Hepatic stellate cell (primary cell): ENCODE measurements at regions not wholly inside any gene's neighbourhood (a gene's known extent, or its start where the extent isn't known, plus 50 kb on each side); places are given as distances from the start of the nearest gene placed in this dataset.

Source experiments
- DNase-seq: peaks from one replicate; pipeline ENCODE4 v3.0.0; 2011; ENCODE audit warnings: low spot score

DNA sequence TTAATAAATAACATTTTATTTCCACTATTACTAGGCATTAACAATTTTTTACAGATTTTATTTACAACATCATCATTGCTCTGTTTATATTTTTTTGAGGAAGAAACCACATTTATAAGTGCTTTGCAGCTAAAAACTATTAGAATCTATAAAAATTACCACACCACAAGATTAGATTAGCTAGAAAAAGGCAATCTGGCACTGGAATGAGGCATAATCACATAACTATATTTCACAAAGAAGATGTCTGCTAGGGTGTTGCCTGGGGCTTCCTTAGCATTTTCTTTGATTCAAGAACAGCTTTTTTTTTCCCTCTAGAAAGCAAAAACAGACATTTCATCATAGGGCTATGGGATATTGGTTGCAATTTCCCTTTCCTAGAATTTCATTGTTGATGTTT is 2169.2 kb downstream of the MRPL39 start:
- no peak for DNase-seq

DNA sequence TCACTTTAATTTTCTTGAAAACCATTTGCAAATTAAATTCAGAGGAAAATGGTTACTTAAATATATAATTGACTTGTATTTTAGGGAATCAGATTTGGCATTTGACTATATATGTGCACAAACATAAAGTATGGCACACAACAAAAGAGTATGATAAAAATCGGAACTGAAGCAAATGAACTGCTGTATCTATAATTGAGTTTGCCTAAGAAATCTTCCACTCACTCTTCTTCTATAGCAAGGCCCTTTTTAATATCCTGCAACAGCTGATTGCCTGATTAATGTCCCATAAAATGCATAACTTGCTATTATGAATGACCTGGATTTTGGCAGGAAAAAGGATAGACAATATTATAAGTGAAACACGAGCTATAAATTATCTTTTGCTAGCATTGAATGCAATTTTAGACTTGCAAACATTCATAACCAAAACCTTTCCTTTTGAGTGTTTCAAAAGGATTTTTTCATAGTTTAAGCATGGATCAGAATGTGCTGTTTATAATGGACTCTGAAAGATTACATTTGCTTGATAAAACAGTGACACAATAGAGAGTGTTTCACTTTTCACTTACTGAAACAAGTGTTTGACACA is 2204.3 kb downstream of the MRPL39 start:
- DNase-seq: no peak

DNA sequence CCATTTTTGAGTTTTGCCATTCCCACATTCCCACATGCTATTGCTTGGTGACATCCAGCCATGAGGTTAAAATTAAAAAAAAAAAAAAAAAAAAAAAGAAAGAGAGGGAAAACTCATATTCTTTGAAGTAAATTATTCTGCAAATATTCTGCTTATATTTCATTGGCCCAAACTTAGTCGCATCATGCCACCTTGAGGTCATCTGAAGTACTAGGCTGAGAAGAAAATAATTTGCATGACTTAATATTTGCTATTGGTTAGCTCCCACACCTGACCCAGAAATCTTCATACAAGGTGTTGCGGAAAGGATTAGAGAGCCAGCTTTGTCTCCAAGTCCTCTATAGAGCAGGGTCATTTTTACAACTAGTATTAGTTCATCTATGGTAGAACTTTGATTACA is 2206.0 kb downstream of the MRPL39 start:
- no peak for DNase-seq

DNA sequence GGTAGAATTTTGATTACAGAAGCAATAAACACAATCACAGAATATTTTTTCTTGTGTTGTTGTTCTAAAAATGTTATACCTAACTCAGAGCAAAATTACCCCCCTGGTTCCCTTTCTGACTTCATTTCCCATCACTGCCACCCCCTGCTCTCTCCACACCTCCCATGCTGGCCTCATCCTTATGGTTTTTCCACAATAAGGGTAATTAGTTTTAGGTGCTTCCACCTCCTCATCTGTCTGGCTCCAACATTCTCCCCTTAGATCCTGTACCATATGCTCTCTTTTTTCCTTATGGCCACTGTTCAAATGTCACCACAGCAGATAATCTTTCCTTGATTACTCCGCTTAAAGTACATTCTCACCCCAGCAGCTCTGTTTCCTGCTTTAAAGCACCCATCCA is 2208.6 kb downstream of the MRPL39 start:
- DNase-seq: no peak

DNA sequence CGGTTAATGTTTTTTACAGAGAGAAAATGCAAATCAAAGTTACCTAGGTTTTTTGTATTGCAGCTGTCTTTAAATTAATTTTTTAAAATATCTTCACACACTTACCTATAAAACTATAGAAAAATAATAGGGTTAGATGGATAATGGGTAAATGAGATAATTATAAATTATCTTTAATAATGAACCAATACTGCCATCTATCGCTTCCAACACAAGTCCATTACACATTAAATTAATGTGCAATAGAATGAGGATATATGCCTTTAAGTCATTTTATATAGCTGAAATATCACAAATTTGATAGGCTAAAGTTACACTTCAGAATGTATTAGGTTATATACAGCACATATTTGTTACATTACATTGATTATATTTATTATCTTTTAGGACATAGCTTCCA is 2212.8 kb downstream of the MRPL39 start:
- DNase-seq: no peak

DNA sequence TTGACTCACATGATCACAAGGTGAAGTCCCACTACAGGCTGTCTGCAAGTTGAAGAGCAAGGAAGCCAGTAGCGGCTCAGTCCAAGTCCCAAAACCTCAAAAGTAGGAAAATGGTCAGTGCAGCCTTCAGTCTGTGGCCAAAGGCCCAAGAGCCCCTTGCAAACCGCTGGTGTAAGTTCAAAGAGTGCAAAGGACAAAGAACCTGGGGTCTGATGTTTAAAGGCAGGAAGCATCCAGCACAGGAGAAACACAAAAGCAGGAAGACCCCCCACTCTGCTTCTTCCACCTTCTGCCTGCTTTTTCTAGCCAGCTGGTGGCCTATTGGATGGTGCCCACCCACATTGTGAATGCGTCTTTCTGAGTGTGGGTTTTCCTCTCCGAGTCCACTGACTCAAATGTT is 2222.6 kb downstream of the MRPL39 start:
- no peak for DNase-seq

DNA sequence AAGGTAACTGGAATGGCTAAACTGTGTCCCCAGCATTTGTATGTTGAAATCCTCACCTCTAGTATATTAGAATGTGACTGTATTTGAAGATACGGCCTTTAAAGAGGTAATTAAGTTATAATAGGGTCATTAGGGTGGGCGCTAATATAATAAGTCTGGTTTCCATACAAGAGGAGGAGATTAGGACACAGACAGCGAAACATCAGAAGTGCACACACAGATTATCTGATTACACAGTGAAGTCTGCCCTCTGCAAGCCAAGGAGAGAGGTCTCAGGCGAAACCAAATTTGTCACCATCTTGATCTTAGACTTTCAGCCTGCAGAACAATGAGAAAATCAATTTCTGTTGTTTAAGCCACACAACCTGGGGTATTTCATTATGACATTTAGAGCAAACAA is 2233.1 kb downstream of the MRPL39 start:
- no peak for DNase-seq

DNA sequence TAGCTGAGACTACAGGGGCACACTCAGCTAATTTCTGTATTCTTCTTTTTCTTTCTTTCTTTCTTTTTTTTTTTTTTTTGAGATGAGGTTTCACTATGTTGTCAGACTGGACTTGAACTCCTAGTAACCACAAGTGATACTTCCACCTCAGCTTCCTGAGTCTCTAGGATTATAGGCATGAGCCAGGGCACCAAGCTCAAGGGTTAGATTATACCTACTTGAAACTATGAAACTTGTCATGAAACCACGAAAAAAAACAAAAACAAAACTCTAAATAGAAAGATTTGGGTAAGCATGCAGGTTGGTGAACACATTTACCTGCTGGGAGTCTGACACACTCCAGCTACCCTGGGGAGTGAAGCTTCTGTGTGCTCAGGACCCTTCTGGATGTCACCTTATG is 2250.4 kb downstream of the MRPL39 start:
- no peak for DNase-seq

DNA sequence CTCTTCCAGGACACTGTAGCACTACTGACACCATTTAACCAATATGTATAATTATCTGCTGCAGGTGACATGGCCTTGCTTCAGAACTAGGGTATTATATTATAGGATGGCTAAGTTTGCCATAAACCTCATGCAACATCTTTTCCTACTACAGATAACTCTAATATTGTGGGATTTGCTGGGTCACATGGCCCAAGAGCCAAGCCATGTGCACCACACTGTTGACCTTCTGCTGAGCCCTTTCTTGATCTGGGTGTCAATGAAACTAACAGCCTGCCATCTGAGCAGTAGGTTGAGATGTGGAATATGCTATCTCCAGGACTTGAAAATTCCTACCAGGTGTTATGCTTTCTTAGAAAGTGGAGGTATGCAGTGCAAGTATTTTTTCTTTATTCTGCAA is 2291.1 kb downstream of the MRPL39 start:
- no peak for DNase-seq

DNA sequence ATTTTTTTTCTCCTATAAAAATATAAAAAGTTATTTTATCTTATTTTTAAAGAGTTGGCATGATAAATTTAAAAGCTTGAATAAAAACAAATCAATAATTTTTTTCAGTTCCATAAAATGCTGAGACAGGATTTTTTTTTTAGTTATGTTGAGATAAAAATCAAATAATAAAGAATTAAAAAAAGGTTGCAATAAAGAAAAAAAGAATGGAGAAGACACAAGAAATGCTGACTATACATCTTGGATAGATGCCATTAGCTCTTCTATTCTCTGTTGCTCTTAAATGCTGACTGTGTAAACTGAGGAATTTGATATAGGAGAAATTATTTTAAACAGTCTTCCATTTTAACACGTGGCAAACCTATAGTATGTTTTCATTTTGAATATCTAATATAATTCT is 2298.5 kb downstream of the MRPL39 start:
- DNase-seq: no peak

DNA sequence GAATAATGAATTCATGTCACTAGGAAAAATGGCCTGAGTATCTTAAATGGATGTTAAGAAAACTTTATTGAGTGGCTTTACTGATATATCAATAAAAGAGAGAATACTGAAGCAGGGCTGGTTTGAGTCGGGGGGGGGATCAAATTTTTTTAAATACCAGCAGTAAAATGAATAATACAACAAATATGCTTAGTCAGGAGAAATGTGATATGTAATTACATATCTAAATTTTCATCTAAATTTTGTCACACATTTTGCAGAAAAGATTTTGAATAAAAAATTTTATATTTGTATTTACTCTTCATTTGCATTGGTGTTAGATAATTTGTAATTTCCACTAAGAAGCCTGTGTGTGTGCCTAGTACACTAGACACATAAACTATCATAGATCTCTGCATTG is 2300.2 kb downstream of the MRPL39 start:
- no peak for DNase-seq

DNA sequence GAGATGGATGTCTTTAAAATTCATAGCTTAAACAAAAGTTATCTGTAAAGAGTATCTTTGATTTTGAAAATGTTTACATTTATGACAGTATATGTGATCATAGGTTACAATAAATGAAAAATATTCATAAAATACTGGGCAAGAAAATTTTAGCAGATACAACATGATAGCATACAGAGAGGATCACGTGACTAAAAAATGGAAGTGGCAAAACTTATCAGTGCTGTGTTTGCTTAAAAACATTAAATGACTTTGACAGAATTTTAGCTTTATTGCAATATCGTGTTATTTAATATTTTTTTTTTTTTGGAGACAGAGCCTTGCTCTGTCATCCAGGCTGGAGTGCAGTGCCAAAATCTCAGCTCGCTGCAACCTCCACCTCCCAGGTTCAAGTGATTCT is 2294.1 kb downstream of the NCAM2 start:
- no peak for DNase-seq

DNA sequence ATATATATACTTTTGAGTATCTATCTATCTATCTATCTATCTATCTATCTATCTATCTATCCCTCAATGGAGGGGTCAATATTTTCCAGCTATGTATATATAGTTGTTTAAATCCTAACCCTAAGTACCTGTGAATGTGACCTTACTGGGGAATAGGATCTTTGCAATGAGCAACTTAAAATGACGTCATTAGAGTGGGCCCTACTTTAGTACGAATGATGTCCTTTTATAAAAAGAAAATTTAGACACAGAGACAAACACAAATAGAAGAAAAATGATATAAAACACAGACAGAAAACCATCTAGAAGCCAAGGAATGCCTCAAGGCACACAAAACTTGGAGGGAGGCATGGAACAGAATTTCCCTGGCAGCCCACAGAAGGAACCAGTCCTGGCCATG is 2283.7 kb downstream of the NCAM2 start:
- no peak for DNase-seq

DNA sequence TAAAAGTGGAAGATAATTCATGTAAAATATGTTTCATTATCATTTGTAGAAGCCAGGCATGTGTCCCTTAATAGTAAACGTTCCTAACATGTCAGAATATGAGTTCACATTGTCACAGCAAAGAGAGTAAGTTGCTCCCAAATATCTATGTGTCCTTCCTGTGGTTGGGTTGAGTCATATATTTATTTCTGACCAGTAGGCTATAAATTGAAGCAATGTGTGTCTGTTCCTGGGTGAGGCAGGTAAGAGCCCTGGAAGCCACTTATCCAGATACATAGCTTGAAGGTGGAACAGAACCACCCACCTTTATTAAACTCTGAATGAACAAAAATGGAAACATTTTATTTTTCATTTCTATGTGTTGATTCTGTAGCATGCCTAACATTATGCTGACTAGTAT is 2251.6 kb downstream of the NCAM2 start:
- no peak for DNase-seq

DNA sequence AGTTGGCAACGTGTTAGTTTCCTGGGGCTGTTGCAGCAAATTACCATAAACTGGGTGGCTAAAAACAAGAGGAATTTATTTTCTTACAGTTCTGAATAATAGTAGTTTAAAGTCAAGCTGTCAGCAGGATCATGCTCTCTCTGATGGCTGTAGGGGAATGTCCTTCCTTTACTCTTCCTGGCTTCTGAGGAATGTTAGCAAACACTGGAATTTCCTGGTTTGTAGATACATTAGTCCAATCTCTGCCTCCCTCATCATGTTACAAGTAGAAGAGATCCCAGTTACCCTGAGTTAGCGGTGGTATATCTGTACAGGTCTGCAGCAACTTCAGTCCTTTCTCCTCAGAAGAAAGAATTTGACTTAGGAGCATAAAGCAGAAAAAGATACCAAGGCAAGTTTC is 2249.1 kb downstream of the NCAM2 start:
- DNase-seq: no peak

DNA sequence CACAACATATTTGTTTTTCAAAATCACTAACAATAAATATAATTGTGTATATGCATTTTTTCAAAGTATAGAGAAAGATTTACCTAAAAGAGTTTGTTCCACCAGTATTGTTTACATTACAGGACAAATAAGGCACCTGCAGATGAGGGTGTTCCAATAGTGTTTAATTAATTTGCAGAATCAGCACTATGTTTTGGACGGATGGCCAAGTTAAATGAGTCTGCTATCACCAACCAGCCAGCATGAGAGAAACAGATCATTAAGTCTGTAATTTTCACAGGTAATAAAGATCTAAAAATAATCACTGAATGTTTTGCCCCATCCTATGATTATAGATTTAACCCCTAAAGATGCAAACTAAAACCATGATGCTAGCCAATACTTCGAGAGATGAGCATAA is 2247.0 kb downstream of the NCAM2 start:
- DNase-seq: no peak

DNA sequence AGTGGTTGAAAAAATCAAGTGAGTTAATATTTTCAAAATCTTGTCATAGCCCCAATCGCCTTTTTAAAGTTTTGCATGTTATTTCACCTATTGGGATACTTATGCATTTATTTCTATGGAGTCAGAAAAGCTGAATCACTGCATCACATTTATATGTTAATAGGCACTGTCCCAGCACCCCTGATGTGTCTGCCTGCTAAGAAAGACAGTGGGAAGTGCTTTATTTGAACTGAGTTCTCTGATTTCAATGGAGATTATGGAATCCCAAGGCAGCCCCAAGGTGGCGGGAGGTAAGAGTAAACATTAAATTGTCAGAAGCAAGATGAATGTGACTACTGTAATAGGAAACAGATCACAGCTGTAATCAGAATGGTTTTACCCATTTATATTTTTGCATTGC is 2225.7 kb downstream of the NCAM2 start:
- no peak for DNase-seq

DNA sequence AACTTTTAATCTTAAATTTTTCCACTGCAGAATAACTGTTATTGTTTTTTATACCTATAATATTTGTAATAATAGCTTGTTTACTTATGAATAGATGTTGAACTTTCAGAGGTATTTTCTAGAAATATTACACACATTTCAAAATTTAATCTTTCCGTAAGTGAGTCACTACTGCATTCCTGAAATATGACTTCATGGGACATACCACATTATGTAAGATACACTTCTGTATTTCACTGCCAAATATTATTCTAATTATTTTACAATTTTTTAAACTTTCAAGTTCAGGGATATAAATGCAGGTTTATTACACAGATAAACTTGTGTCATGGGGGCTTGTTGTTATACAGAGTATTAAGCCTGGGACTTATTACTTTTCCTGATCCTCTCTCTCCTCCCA is 2220.5 kb downstream of the NCAM2 start:
- DNase-seq: no peak

DNA sequence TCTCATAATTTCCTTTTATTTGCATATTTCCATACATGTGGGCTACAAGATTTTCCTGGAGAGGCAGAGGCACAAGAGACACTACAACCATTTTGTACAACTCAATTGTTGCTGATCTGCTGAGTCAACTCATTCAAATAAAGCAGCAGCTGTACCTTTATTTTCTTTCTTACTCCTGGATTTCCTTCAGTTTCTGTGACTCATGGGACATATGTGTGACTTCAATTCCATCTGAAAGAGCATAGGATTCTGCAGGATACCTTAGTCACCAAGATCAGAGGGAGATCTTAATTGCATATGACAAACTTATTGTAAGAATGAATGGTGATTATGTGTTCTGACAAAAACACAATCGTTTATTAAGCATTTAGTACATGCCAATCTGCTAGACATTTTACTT is 2219.4 kb downstream of the NCAM2 start:
- DNase-seq: no peak

DNA sequence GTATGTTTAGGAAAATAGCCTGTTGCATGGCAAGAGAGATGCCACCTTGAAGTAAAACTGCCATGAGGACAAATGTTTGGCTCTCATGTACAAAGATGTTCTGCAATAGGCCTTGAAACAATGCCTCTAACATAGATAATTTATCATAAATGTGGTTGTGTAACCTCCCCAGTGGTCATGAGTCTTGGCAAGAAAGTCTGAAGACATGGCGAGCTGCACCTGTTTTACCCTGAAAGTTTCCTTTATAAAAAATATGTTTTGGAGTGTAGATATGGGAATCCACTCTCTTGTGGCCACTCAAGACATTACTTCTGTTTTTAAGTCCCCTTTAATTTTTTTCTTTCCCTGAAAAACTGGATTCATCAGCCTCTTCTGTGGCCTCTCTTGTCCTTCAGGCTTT is 2217.1 kb downstream of the NCAM2 start:
- no peak for DNase-seq
